HG03025 (cell line): ENCODE measurements at regions not wholly inside any gene's neighbourhood (a gene's known extent, or its start where the extent isn't known, plus 50 kb on each side); places are given as distances from the start of the nearest gene placed in this dataset.

ENCODE experiments used
- ATAC-seq: cut with Tn5 transposase; IDR thresholded peaks from one replicate; pipeline ENCODE4 v1.9.1; 2021; ENCODE audit warnings: mild to moderate bottlenecking, moderate library complexity; ENCODE audit not compliant: unreplicated experiment, low FRiP score

GRCh38 chr17:77426676-77427386, 286.1 kb downstream of the SEC14L1 start:
- no peak for ATAC-seq

- ATAC-seq: no peak
Measured at GRCh38 chr17:77427391-77427991, 286.7 kb downstream of the SEC14L1 start.

GRCh38 chr17:77428020-77428748, 287.4 kb downstream of the SEC14L1 start:
- ATAC-seq: no peak

- no peak for ATAC-seq
Measured at GRCh38 chr17:77428749-77429368, 288.1 kb downstream of the SEC14L1 start.

GRCh38 chr17:77429369-77429968, 288.7 kb downstream of the SEC14L1 start:
- no peak for ATAC-seq

GRCh38 chr17:77429969-77430752, 289.4 kb downstream of the SEC14L1 start:
- no peak for ATAC-seq

- no peak for ATAC-seq
Measured at GRCh38 chr17:77432034-77432661, 291.4 kb downstream of the SEC14L1 start.

- ATAC-seq: no peak
Measured at GRCh38 chr17:77432742-77433141, 292.0 kb downstream of the SEC14L1 start.

- ATAC-seq: no peak
Measured at GRCh38 chr17:77433385-77434135, 292.8 kb downstream of the SEC14L1 start.

- ATAC-seq: no peak
Measured at GRCh38 chr17:77434136-77435114, 293.7 kb downstream of the SEC14L1 start.

- ATAC-seq: no peak
Measured at GRCh38 chr17:77435272-77436057, 294.7 kb downstream of the SEC14L1 start.

- ATAC-seq: no peak
Measured at GRCh38 chr17:77436058-77436442, 295.3 kb downstream of the SEC14L1 start.

GRCh38 chr17:77436481-77436880, 295.7 kb downstream of the SEC14L1 start:
- no peak for ATAC-seq

GRCh38 chr17:77437017-77437416, 296.2 kb downstream of the SEC14L1 start:
- no peak for ATAC-seq

- no peak for ATAC-seq
Measured at GRCh38 chr17:77437747-77438146, 297.0 kb downstream of the SEC14L1 start.

GRCh38 chr17:77438241-77439188, 297.7 kb downstream of the SEC14L1 start:
- ATAC-seq: no peak
